ENCODE measurements at regions not wholly inside any gene's neighbourhood (a gene's known extent, or its start where the extent isn't known, plus 50 kb on each side); places are given as distances from the start of the nearest gene placed in this dataset.

- TF ChIP-seq REST (IDR thresholded peaks at IDR 0.05; ENCODE audit: insufficient read depth in 1 of 2, low read depth in 2 of 2, low read length in 1 of 2) (no peak), CTCF (IDR thresholded peaks at IDR 0.05) (no peak)
Measured at GRCh38 chr13:97822377-97822776, 131.1 kb upstream of the IPO5 start.
